GM21447 (cell line): ENCODE measurements at regions not wholly inside any gene's neighbourhood (a gene's known extent, or its start where the extent isn't known, plus 50 kb on each side); places are given as distances from the start of the nearest gene placed in this dataset.

Experiments used
- ATAC-seq: cut with Tn5 transposase; IDR thresholded peaks from one replicate; pipeline ENCODE4 v1.9.1; 2021; ENCODE audit not compliant: unreplicated experiment

DNA sequence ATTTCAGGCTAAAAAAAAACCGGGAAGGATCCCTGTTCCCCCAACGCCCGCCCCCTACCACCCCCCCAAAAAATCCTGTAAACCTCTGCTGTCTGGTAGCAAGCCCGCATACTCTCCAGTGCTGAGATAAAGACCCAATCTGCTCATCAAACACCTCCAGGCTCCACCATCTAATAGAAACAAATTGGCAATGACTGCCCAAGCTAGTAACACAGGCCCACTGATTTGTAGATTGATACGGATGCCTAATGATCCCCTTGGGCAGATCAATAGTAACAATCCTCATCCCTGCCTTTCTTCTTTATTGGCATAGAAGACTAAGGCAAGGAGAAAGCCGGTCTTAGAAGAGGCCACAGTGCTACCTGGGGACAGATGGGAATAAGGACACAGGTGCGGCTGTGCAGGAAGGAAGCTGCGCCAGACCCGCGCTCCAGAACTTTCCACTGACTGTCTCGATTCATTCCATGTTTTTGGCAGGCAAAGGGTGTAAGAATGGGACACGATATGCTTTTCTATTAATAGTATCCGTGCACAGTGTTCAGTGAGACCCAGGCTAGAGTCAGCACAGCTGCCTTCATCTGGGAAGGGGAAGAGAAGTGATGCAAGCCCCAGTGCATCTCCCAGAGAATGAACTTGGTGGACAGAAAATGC is 407.6 kb upstream of the PSMD7 start:
- ATAC-seq: no peak

DNA sequence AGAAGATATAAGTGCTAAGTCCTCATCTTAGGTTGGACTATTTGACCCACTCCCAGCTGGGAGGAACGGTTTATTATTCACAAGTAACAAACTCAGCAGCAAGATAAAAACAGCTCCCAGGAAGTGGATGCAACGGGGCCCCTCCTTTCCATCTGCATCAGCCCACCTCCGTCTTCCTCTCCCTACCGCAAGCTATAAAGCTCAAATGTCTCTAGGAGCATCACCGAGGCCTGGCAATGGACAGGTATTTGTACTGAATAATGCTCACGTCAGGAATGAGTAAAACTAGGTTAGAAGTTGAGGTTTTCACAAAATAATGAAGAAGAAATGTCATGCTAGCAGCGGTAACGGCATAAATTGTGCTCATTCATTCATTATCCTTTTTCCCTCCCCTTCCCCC is 408.7 kb upstream of the PSMD7 start:
- ATAC-seq: no peak

DNA sequence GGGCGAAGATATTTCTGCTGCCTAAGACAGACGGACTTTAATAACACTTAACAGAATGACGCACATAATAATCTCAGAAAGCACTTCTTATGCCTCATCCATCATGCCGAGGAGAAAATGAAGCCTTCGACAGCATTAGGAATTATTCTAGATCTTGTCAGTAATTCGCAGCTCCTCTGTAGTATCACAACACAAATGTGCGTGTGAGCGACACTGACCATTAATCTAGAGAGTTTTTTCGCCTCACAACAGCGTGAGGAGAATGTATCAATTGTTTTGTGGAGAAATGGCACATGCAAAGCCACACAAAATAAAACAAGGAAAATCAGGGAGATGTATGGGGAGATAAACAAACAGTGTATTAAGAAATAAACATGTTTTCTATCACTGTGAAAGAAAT is 410.2 kb upstream of the PSMD7 start:
- ATAC-seq: no peak

DNA sequence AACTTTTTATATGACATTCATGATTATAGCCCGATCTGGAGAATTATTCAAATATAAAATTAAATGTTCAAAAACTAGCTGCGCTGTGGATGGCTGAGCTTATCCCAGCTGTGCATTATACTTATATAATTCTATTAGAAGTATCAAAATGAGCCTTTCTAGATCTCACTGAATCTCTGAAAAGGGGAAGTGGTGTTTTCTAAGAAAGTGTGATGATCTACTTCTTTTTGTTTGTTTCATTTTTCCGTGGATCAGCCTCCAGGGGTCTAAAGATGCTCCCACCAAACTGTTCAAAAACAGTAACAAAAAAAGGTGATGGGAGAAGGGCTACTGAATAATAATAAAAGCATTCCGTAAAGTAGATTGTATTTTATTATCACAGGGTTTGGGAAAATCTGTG is 411.3 kb upstream of the PSMD7 start:
- ATAC-seq: no peak

DNA sequence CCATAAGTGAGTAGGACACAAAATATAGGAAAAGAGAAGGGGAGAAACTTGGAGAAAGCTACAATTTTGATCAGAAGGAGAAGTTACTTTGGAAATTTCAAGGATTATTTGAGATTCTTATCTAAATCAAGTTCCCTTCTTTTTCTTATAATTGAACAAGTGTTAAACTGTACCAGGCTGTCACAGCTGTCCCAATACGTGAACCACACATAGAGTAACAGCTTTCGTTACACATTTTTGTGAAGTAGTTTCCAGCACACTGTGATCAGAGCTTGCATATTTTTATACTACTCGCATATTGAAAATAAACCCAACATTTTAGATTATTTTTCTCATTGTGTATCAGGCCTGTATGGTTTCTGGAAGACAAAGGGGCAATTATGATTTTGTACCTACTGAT is 412.8 kb upstream of the PSMD7 start:
- ATAC-seq: no peak

DNA sequence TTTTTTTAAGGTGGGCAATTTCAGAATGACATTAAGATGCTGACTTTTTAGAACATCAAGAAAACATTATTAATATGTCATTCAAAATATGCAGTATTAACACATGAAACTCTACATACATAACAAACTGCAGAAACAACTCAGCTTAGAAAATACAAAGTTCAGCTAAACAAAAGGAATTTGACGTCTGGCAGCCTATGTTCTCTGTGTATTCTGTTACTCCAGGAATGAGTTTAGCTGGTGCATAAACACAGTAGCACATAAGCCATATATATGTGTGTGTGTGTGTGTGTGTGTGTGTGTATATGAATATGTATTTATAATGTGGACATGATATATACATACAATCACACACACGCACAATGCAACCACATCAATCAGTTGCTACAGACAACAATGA is 413.5 kb upstream of the PSMD7 start:
- ATAC-seq: no peak

DNA sequence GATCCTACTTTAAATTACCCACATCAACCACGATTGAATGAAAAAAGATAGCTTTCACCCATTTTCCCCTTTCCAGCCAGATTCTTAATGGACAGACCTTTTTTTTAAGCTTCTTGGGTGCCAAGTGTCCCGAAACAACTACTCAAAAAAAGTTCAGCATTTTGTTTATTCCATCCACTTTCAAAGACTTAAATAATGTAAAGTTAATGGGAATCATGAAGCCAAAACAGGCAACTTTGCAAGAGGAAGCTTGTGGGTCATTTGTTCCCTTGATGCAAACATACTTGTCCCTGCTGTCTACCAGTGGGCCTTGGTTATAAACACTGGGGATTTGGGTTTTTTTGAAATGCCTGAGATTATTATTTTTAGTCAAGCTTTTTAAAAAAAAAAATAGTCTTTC is 414.0 kb upstream of the PSMD7 start:
- no peak for ATAC-seq

DNA sequence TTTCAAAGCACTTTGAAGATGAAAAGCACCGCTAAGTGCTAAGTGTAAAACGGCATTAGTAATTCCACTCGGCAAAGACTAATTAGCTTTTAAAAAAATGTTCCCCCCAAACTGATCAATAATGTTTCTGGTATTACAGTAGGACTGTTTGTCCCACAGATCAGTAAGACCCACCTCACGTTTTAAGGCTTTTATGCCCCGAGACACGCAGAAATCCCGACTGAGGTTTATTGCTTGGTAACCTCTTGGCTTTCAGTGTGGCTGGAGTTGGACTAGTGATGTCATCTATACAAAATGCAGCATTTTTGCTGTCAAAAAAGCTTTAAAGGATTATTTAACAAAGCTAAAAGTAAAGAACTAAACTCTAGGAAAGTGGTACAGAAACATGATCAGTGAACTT is 414.6 kb upstream of the PSMD7 start:
- no peak for ATAC-seq

DNA sequence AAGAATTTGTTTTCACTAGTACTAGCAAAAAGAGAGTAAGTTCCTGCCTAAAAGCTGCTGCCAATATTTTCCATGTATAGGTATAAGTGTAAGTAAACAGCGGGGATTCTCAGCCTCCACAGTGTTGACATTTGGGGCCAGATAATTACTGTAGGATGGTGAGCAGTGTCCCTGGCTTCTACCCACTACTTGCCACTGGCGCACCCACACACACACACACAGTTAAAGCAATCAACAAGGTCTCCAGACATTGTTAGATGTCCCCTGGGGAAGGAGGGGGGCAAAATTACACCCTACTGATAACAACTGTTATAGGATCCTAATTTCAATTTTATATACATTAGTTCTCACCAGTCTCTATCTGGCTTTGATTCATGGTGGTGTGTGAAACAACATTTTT is 417.0 kb upstream of the PSMD7 start:
- no peak for ATAC-seq

DNA sequence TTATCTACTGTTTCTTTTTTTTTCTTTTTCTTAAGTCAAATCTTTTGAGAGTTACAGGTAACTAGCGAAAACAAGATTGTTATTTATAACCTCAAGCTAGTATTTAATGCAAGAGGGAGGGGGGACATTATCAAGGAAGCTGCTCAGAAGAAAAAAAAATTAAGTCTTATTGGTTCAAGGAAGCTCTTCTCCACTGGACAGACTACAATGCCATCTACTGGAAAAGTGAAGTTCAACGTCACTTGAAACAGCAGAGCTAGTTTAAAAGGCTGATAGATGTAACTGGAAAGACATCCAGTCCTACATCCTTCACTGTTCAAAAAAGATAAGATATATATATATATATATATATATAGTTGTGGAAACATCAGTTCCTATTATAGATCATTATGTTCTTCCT is 418.0 kb upstream of the PSMD7 start:
- ATAC-seq: no peak

DNA sequence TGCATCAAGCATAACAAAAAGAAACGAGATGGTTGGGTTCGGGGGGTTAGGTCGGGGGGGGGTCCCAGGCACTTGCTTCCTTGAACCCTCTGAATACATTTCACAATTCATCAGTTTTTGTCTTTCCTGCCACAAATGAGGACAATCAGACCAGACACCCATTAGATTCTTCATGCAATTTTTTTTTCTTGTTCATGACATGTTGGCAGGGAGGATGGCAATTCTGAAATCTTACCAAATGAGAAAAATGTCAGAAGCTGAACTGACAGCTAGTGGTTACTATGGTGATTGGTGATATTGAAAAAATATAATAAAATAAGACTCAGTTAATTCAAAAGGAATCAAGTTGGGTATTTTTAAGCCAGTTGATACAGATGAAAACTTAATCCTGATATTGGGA is 419.5 kb upstream of the PSMD7 start:
- no peak for ATAC-seq

DNA sequence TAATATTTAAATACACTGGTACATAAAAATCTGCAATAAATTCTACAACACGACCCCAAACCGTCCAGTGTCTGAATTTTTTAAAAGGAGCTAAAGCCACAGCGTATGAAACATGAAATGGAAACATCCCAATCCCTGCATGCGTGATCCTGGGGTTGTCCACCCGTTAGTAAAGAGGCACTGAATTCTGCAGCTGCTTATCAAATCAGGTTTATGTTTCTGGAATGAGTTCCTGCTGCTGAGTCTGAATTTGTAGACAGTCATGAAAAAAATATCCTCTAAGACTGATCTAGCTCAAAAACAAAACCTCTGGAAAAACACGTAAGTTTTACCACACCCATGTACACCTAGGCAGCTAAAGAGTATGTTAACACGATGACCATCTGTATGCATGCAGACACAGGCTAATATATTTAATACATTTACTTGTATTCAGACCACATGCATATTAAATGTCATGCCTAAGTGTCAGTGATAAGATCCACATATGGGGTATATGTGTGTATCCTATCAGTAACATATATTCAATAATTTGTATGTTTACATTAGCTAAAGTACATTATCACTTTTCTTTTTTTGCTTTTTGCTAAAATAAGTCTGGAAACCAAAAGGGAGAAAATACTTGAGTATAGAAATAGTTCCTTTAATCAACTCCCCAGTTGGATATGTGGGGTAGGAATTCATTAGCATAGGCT is 420.5 kb upstream of the PSMD7 start:
- ATAC-seq: no peak

DNA sequence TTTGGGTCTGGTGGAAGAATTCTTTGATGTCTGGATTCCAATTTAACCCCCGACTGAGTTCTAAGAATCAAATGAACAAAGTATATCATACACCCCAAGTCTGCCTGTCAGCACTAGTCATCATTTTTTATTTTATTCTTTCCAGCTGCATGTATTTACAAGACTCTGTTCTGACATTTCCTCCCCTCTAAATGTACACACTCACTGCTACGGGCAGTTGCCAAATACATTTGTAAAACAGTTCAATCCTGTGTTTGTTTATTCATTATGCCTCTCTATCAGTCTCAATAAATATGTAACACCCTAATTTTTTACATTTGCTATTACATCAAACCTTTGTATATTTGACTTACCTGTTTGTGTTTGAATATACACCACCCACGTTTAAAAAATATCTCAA is 422.3 kb upstream of the PSMD7 start:
- ATAC-seq: no peak

DNA sequence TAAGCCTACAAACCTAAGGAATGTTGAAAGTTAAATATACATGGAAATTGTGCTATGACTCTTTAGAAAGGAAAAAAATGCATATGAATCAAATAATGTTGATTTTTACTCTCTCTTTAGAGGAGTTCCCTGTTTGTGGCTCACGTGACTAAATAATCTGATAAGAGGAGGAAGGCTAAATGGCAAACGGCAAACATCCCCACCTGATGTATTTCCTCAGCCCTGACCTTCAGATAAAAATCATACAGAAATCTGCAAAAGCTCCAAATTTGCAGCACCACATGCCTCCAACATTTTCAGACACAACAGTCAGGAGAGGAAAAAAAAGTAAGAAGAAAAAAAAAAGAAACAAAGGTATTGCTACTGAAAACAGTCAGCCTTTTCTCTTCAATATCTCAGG is 423.0 kb upstream of the PSMD7 start:
- no peak for ATAC-seq

DNA sequence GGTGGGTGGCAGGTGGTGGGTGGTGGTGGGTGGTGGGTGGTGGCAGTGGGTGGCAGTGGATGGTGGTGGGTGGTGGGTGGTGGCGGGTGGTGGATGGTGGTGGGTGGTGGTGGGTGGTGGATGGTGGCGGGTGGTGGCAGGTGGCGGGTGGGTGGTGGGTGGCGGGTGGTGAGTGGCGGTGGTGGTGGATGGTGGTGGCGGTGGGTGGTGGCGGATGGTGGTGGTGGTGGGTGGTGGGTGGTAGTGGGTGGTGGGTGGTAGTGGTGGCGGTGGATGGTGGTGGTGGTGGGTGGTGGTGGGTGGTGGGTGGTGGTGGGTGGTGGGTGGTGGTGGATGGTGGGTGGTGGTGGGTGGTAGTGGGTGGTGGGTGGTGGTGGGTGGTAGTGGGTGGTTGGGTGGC is 423.8 kb upstream of the PSMD7 start:
- no peak for ATAC-seq

DNA sequence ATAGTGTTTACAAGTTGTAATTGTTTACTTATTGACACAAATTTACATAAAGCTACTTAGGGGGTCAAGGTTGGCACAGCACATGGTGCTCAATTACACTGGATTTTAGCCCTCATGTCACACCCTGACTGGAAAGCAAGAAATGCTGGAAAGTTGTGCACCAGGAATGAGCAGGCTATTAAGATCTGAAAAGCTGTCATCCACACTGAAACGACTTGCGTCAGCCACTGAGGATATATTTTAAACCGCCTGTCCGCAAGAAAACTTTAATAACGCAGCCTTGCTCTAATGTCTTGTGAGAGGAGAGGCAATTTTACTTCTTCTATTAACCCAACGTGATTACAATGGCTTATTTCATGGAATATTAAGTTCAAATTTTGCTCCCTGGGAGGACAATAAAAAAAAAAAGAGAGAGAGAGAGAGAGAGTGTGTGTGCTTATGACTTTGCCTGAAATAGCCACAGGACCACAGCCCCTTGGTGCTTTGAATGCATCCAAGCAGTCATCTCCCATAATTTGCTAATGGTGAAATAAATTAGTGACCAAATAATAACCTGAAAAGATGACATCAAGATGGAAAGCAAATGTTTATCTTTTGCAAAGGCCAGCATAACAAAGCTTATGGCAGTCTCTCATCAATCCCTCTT is 425.4 kb upstream of the PSMD7 start:
- ATAC-seq: no peak

DNA sequence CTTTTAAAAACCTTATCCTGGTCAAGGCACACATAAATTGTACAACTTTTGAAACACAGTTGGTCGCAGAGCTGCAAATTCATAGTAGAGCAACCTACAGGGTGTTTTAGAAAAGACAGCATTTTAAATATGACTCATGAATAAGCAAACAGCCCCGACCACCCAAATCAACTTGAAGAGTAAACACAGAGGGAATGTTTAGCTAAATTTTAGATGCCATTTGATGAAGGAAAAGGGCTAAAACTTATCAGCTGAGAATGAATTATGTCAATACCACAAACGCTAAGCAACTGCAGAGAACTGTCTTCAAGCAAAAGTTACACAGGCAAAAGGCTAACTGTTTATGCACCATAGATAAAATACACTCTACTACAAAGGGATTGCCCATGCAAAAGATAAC is 427.5 kb upstream of the PSMD7 start:
- ATAC-seq: no peak

DNA sequence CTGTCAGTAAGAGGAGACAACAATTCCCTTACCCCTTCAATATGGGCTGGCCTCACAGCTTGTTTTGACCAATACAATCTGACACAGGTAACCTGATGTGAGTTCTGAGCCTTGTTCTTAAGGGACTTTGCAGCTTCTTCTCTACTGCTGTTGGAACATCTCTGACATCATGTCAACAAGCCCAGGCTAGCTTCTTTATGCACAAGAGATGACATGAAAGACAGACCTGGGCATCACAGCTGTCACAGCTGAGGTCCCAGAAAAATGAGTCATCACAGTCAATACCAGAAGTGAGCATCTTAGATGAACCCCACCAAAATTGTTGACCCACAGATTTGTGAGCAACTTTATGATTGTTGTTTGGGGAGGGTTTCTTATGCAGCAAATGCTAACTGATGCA is 431.7 kb upstream of the PSMD7 start:
- no peak for ATAC-seq

DNA sequence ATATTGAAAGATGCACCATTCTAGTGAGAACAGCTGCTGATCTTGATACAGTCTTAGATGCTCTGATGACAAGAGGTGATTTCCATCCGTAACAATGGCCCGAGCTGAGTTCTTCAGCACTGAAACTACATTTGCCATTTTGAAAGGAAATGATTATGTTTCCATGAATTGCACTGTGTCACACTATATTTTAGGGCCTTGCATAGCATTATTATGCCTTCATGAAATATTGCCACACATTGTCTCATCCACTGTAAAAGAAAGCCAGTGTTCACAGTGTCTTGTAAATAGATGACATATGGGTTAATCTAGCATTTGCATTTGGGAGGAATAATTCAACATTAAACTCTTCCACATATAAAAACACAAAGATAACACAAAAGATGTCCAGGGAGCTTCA is 438.3 kb upstream of the PSMD7 start:
- ATAC-seq: no peak

DNA sequence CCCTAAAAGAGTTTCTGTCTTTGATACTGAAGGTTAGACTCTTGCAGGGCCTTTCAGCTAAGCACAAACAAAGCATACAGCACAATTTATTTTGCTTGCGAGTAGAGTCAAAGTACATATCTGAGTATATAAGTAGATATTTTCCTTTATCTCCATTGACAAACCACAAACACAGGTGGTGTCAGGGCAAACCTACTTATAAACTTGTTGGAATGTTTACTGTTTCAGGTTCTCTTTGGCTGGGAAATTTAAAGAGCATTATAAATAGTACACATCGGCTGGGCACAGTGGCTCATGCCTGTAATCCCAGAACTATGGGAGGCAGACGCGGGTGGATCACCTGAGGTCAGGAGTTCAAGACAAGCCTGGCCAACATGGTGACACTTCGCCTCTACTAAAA is 442.6 kb upstream of the PSMD7 start:
- ATAC-seq: no peak

DNA sequence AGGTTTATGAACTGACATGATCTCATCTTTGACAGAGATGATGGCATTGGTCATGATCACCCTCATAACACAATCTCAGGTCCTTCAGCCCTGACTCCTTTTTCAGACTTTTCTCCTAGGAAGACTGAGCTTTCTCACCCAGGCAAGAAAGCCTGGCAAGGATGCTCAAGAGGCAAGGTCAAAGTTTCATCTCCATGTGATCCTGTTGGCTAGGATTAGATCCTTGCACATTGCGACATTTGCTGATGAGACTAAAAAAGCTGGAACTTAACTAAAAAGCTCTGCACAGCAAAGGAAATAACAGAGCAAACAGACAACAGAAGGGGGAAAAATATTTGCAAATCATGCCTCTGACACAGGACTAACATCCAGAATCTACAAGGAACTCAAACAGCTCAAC is 444.1 kb upstream of the PSMD7 start:
- no peak for ATAC-seq

DNA sequence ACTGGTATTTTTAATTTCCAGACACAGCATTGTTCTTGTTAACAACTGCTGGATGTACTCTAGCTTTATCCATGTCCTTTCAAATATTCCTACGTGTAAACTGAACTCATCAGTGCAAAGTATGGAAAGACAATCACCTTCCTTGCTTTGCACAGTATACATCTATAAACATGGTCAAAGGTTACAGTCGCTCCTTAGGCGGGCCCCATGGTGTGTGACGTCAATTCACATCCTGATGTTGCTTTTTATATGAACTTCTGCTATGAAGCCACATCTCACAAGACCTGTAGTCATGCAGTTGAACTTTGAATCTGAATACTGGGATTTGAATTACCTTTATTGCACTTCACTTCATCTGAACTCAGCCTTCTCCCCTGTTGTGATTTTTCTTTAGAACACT is 447.6 kb upstream of the PSMD7 start:
- no peak for ATAC-seq

DNA sequence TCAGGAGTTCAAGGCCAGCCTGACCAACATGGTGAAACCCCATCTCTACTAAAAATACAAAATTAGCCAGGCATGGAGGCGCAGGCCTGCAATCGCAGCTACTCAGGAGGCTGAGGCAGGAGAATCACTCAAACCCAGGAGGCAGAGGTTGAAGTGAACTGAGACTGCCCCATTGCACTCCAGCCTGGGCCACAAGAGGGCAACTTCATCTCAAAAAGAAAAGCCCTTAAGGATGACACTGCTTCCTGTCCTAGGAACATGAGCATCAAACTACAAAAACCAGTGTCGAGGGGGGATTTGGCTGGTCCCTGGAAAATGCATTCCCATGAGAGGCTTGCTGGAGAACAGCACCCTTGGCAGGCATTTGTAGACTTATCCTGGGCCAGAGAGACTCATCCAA is 449.5 kb upstream of the PSMD7 start:
- ATAC-seq: no peak
